SU-DHL-6 (cell line): ENCODE measurements at regions not wholly inside any gene's neighbourhood (a gene's known extent, or its start where the extent isn't known, plus 50 kb on each side); places are given as distances from the start of the nearest gene placed in this dataset.
"Not testable (repeated sequence)": the region's sequence is repeated elsewhere in the genome, so short reads cannot be mapped to it uniquely, and the experiment has no call there.

ENCODE experiments used
- H2AFZ ChIP-seq: fragments of 200-600 bp; sonication (generic); 2 replicates; pipeline ENCODE4 v1.6.1; 2014; ENCODE audit warnings: low read depth, mild to moderate bottlenecking, moderate library complexity, mixed read lengths, antibody characterized with exemption, low read length; ENCODE audit not compliant: severe bottlenecking
- H3F3A ChIP-seq: fragments of 200-600 bp; shearing (Covaris generic); 2 replicates; pipeline ENCODE4 v1.6.0; 2016; ENCODE audit warnings: antibody characterized with exemption, mild to moderate bottlenecking; ENCODE audit not compliant: insufficient read depth
- H3K27ac ChIP-seq: fragments of 200-600 bp; sonication (generic); 2 replicates; pipeline ENCODE4 v1.5.1; 2016; ENCODE audit warnings: low read depth, mild to moderate bottlenecking, low read length, moderate library complexity, mixed read lengths
- H3K27me3 ChIP-seq: fragments of 200-600 bp; sonication (generic), shearing (Covaris generic); 2 replicates; pipeline ENCODE4 v1.6.0; 2014; ENCODE audit warnings: mild to moderate bottlenecking, low read length
- H3K36me3 ChIP-seq: fragments of 200-600 bp; sonication (generic); 2 replicates; pipeline ENCODE4 v1.6.1; 2014; ENCODE audit warnings: mild to moderate bottlenecking, low read length, mixed read lengths
- H3K4me2 ChIP-seq: fragments of 300-600, 200-600 bp; shearing (Covaris generic), sonication (generic); 2 replicates; pipeline ENCODE4 v1.6.0; 2014; ENCODE audit warnings: low read length, low read depth, mild to moderate bottlenecking; ENCODE audit not compliant: poor library complexity, severe bottlenecking
- H3K4me3 ChIP-seq: fragments of 200-600 bp; sonication (generic); 2 replicates; pipeline ENCODE4 v1.5.1; 2014; ENCODE audit warnings: antibody characterized with exemption, low read length, mild to moderate bottlenecking, mixed read lengths; ENCODE audit not compliant: insufficient read depth, poor library complexity, severe bottlenecking
- H3K79me2 ChIP-seq: fragments of 200-600 bp; sonication (generic); 2 replicates; pipeline ENCODE4 v1.6.1; 2014; ENCODE audit warnings: mild to moderate bottlenecking, low read length, moderate library complexity; ENCODE audit not compliant: insufficient read depth
- H3K9ac ChIP-seq: fragments of 200-600 bp; sonication (generic); 2 replicates; pipeline ENCODE4 v1.7.0; 2014; ENCODE audit warnings: mild to moderate bottlenecking, low read length
- H3K9me2 ChIP-seq: fragments of 200-600 bp; sonication (generic); replicated peaks from 2 replicates; pipeline ENCODE4 v1.6.1; 2014; ENCODE audit warnings: low read length; ENCODE audit not compliant: insufficient read depth
- H3K9me3 ChIP-seq: fragments of 200-600 bp; sonication (generic); 2 replicates; pipeline ENCODE4 v1.6.1; 2014; ENCODE audit warnings: low read length, mixed read lengths; ENCODE audit not compliant: insufficient read depth
- H4K20me1 ChIP-seq: fragments of 200-600 bp; sonication (generic); 2 replicates; pipeline ENCODE4 v1.6.1; 2014; ENCODE audit warnings: low read depth, mild to moderate bottlenecking, antibody characterized with exemption, low read length, moderate library complexity, mixed read lengths
- CTCF ChIP-seq: fragments of 200-600 bp; sonication (generic); IDR thresholded peaks from one replicate; pipeline ENCODE4 v1.5.1; 2017; ENCODE audit warnings: antibody characterized with exemption, mild to moderate bottlenecking, low read length, moderate library complexity; ENCODE audit not compliant: insufficient read depth, poor library complexity, severe bottlenecking
- EZH2phosphoT487 ChIP-seq: fragments of 200-600 bp; sonication (generic), shearing (Covaris generic); conservative IDR thresholded peaks from 2 replicates; pipeline ENCODE4 v1.6.1; 2018; ENCODE audit warnings: mild to moderate bottlenecking, antibody characterized with exemption, low read length, moderate library complexity, mixed read lengths

GRCh38 chr3:106108925-106109324, 240.1 kb upstream of the CBLB start:
- H3K4me2 ChIP-seq = no peak overlapping the region
- H3K9me3 ChIP-seq = no peaks in the 10 kb centered on the region
- no peaks in the 10 kb centered on the region for H3K36me3 ChIP-seq

DNA sequence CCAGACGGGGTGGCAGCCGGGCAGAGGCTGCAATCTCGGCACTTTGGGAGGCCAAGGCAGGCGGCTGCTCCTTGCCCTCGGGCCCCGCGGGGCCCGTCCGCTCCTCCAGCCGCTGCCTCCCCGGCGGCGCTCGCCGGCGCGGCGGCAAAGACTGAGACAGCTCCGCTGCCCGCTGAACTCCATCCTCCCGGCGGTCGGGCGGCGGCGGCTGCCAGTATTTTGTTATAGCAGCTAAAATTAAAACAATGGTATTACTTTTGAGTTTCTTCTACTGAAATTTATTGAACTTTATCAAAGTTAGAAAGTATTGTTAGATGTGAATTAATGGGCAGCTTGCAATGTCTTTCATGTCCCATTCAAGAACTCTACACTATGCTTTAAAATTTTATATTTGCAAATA, 243.7 kb upstream of the CBLB start:
- H3K27me3 ChIP-seq, H3F3A ChIP-seq, H2AFZ ChIP-seq, H3K4me3 ChIP-seq, H3K9me2 ChIP-seq, H4K20me1 ChIP-seq, H3K9me3 ChIP-seq, H3K4me2 ChIP-seq, H3K36me3 ChIP-seq, H3K79me2 ChIP-seq, H3K9ac ChIP-seq, H3K27ac ChIP-seq: not testable (repeated sequence)

More at GRCh38 chr3:106108925-106109324, 240.1 kb upstream of the CBLB start:
- no peaks in the 10 kb centered on the region for H4K20me1 ChIP-seq
- no peak overlapping the region for H2AFZ ChIP-seq
- no peak for TF ChIP-seq EZH2phosphoT487
- TF ChIP-seq CTCF = no peak
- no peaks in the 10 kb centered on the region for H3K79me2 ChIP-seq
- H3F3A ChIP-seq = no peaks in the 10 kb centered on the region
- H3K9ac ChIP-seq = no peak overlapping the region
- H3K27ac ChIP-seq = no peak overlapping the region
- no peaks in the 10 kb centered on the region for H3K9me2 ChIP-seq
- no peak overlapping the region for H3K4me3 ChIP-seq
- no peaks in the 10 kb centered on the region for H3K27me3 ChIP-seq

- no peak overlapping the region for H3K9ac ChIP-seq
- H3K79me2 ChIP-seq = no peaks in the 10 kb centered on the region
- no peaks in the 10 kb centered on the region for H4K20me1 ChIP-seq
- no peaks in the 10 kb centered on the region for H3K9me3 ChIP-seq
- no peak overlapping the region for H3K4me3 ChIP-seq
- no peaks in the 10 kb centered on the region for H3K27me3 ChIP-seq
- no peaks in the 10 kb centered on the region for H3F3A ChIP-seq
- no peak overlapping the region for H3K27ac ChIP-seq
- TF ChIP-seq EZH2phosphoT487 (no peak), CTCF (no peak)
- no peaks in the 10 kb centered on the region for H3K36me3 ChIP-seq
- H3K4me2 ChIP-seq = no peak overlapping the region
- no peaks in the 10 kb centered on the region for H3K9me2 ChIP-seq
- H2AFZ ChIP-seq = no peak overlapping the region
Measured at GRCh38 chr3:106113747-106114146, 244.9 kb upstream of the CBLB start.

- TF ChIP-seq CTCF (no peak), EZH2phosphoT487 (no peak)
- Histone ChIP-seq H3K4me3 (no peak overlapping the region), H3F3A (no peaks in the 10 kb centered on the region), H3K79me2 (no peaks in the 10 kb centered on the region), H2AFZ (peak overlapping the region; percentile 26), H3K9me3 (no peaks in the 10 kb centered on the region), H3K27ac (no peak overlapping the region), H4K20me1 (no peaks in the 10 kb centered on the region), H3K4me2 (no peak overlapping the region), H3K9ac (no peak overlapping the region), H3K27me3 (no peaks in the 10 kb centered on the region), H3K36me3 (no peaks in the 10 kb centered on the region), H3K9me2 (no peaks in the 10 kb centered on the region)
Measured at GRCh38 chr3:106114220-106114619, 245.4 kb upstream of the CBLB start.
